Neural progenitor cell (in vitro differentiated cells): ENCODE measurements at regions not wholly inside any gene's neighbourhood (a gene's known extent, or its start where the extent isn't known, plus 50 kb on each side); places are given as distances from the start of the nearest gene placed in this dataset.

ENCODE experiments used
- DNase-seq: peaks from one replicate; pipeline ENCODE4 v3.0.0-alpha.2; 2016; ENCODE audit warnings: low spot score
- H2AFZ ChIP-seq: fragments of 200-600 bp; sonication (generic); replicated peaks from 2 replicates; pipeline ENCODE4 v1.6.1; 2016; ENCODE audit warnings: antibody characterized with exemption
- H3F3A ChIP-seq: fragments of 200-600 bp; sonication (generic); 2 replicates; pipeline ENCODE4 v1.6.1; 2016; ENCODE audit warnings: antibody characterized with exemption, low read depth
- H3K27ac ChIP-seq: fragments of 200-600 bp; sonication (generic); 2 replicates; pipeline ENCODE4 v1.5.1; 2016; ENCODE audit warnings: mild to moderate bottlenecking
- H3K27me3 ChIP-seq: fragments of 200-600 bp; sonication (generic); 2 replicates; pipeline ENCODE4 v1.6.1; 2016; ENCODE audit warnings: mild to moderate bottlenecking, moderate library complexity
- H3K36me3 ChIP-seq: fragments of 200-600 bp; sonication (generic); 2 replicates; pipeline ENCODE4 v1.5.1; 2016
- H3K4me1 ChIP-seq: fragments of 200-600 bp; sonication (generic); 2 replicates; pipeline ENCODE4 v1.6.1; 2016; ENCODE audit warnings: mixed run types
- H3K4me2 ChIP-seq: fragments of 200-600 bp; sonication (generic); 2 replicates; pipeline ENCODE4 v1.6.1; 2016
- H3K4me3 ChIP-seq: fragments of 200-600 bp; sonication (generic); 2 replicates; pipeline ENCODE4 v1.5.1; 2016
- H3K79me2 ChIP-seq: fragments of 200-600 bp; sonication (generic); 2 replicates; pipeline ENCODE4 v1.6.1; 2016; ENCODE audit warnings: low read depth
- H3K9ac ChIP-seq: fragments of 200-600 bp; sonication (generic); 2 replicates; pipeline ENCODE4 v1.6.1; 2016
- H3K9me3 ChIP-seq: fragments of 200-600 bp; sonication (generic); 2 replicates; pipeline ENCODE4 v1.5.1; 2016; ENCODE audit warnings: low read depth
- H4K20me1 ChIP-seq: fragments of 200-600 bp; sonication (generic); 2 replicates; pipeline ENCODE4 v1.6.1; 2016; ENCODE audit warnings: low read depth
- H3K27ac Mint-ChIP-seq: 3 replicates; pipeline ENCODE4 v1.8.0; 2021; ENCODE audit warnings: mixed read lengths
- H3K27me3 Mint-ChIP-seq: 2 replicates; pipeline ENCODE4 v1.8.0; 2022; ENCODE audit warnings: low read depth, mild to moderate bottlenecking, inconsistent platforms, moderate library complexity, mixed read lengths; ENCODE audit not compliant: insufficient read depth
- H3K36me3 Mint-ChIP-seq: 3 replicates; pipeline ENCODE4 v1.8.0; 2021; ENCODE audit warnings: mixed read lengths
- H3K4me1 Mint-ChIP-seq: 3 replicates; pipeline ENCODE4 v1.8.0; 2021; ENCODE audit warnings: mixed read lengths
- H3K4me3 Mint-ChIP-seq: 3 replicates; pipeline ENCODE4 v1.8.0; 2021; ENCODE audit warnings: mild to moderate bottlenecking, moderate library complexity, mixed read lengths
- H3K9me3 Mint-ChIP-seq: 3 replicates; pipeline ENCODE4 v1.8.0; 2020; ENCODE audit warnings: mixed read lengths
- EZH2 ChIP-seq: fragments of 200-600 bp; sonication (generic); IDR thresholded peaks from 2 replicates; pipeline ENCODE4 v1.6.1; 2017; ENCODE audit warnings: antibody characterized with exemption, mild to moderate bottlenecking, moderate library complexity
- EZH2phosphoT487 ChIP-seq: fragments of 200-600 bp; sonication (generic); IDR thresholded peaks from 2 replicates; pipeline ENCODE4 v1.6.1; 2017; ENCODE audit warnings: antibody characterized with exemption
- TF ChIP-seq, protein P1 (sequence below): fragments of 200-600 bp; sonication (generic); IDR thresholded peaks from 2 replicates; pipeline ENCODE4 v1.5.1; 2017; ENCODE audit warnings: antibody characterized with exemption, mild to moderate bottlenecking

- Histone ChIP-seq H3K79me2 (no peaks in the 10 kb centered on the region), H3K4me3 (no peak overlapping the region), H3K9me3 (no peaks in the 10 kb centered on the region), H2AFZ (no peak overlapping the region), H3K27ac (no peak overlapping the region), H3F3A (peaks cover 9% of the 10 kb centered on the region), H3K27me3 (peaks cover 55% of the 10 kb centered on the region), H4K20me1 (no peaks in the 10 kb centered on the region), H3K9ac (no peak overlapping the region), H3K4me2 (no peak overlapping the region), H3K36me3 (no peaks in the 10 kb centered on the region), H3K4me1 (peaks cover 15% of the 10 kb centered on the region)
- H3K4me1 Mint-ChIP-seq = peaks cover 18% of the 10 kb centered on the region
- peaks cover 14% of the 10 kb centered on the region for H3K27me3 Mint-ChIP-seq
- no peaks in the 10 kb centered on the region for H3K36me3 Mint-ChIP-seq
- H3K9me3 Mint-ChIP-seq = no peaks in the 10 kb centered on the region
- H3K27ac Mint-ChIP-seq = no peak overlapping the region
- no peak for DNase-seq
- no peak overlapping the region for H3K4me3 Mint-ChIP-seq
- TF ChIP-seq, protein P1, sequence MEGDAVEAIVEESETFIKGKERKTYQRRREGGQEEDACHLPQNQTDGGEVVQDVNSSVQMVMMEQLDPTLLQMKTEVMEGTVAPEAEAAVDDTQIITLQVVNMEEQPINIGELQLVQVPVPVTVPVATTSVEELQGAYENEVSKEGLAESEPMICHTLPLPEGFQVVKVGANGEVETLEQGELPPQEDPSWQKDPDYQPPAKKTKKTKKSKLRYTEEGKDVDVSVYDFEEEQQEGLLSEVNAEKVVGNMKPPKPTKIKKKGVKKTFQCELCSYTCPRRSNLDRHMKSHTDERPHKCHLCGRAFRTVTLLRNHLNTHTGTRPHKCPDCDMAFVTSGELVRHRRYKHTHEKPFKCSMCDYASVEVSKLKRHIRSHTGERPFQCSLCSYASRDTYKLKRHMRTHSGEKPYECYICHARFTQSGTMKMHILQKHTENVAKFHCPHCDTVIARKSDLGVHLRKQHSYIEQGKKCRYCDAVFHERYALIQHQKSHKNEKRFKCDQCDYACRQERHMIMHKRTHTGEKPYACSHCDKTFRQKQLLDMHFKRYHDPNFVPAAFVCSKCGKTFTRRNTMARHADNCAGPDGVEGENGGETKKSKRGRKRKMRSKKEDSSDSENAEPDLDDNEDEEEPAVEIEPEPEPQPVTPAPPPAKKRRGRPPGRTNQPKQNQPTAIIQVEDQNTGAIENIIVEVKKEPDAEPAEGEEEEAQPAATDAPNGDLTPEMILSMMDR = no peak
- TF ChIP-seq EZH2phosphoT487 (no peak), EZH2 (no peak)
Observed at GRCh38 chr6:37761554-37762271, 57.8 kb upstream of the ZFAND3 start.

DNA sequence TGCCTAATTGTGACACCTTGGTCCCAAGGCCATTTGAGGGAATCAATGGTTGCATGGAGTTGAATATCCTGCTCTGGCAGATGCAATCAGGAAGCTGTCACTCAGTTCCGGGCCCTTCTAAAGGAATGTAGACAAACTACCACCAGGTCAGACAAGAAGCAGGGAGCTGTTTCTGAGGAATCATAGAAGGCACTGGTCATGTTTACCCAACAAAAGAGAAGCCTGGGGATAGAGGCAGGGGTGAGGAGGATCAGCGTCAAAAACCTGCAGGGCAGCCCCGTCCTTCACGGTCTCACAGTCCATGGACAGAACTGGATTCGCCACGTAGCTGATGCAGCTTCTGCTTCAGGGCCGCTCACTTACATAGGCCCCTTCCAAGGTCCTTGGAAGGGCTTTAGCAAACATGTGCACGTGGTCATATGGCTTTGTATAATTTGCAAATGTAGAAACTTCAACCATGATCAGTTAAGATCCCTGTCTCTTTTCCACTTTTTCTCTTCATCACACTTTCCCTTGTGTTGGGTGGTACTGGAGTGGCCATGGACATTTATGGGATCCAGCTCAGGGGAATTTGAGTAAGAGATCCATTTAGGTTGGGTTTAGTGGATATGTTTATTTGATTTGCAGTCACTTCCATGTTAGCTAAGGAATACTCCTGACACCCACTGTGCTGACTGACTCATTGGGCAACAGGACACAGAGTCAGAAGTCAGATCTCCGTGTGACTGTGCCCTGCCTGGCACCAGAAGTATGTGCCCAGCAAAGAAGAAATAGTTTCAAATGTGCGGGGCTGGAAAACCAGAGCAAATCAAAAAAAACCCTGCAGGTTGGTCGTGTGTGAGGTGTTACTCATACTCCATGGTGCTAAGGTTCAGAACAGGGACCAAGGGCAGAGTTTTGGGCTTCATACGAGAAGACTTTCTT, 60.0 kb upstream of the ZFAND3 start:
- Histone ChIP-seq H3K9me3 (no peaks in the 10 kb centered on the region), H4K20me1 (no peaks in the 10 kb centered on the region), H3K79me2 (no peaks in the 10 kb centered on the region), H3K4me2 (no peak overlapping the region), H3K9ac (no peak overlapping the region), H3K4me1 (peaks cover 3% of the 10 kb centered on the region), H2AFZ (no peak overlapping the region), H3K27ac (no peak overlapping the region), H3K4me3 (no peak overlapping the region), H3K36me3 (no peaks in the 10 kb centered on the region), H3K27me3 (peaks cover 55% of the 10 kb centered on the region), H3F3A (no peaks in the 10 kb centered on the region)
- Mint-ChIP-seq H3K27ac (no peak overlapping the region), H3K4me3 (no peak overlapping the region), H3K9me3 (no peaks in the 10 kb centered on the region), H3K4me1 (peaks cover 7% of the 10 kb centered on the region), H3K36me3 (no peaks in the 10 kb centered on the region), H3K27me3 (peaks cover 13% of the 10 kb centered on the region)
- no peak for TF ChIP-seq EZH2phosphoT487
- TF ChIP-seq, protein P1 = no peak
- TF ChIP-seq EZH2 = no peak
- DNase-seq = no peak

GRCh38 chr6:37758647-37759046, 60.9 kb upstream of the ZFAND3 start:
- no peaks in the 10 kb centered on the region for H4K20me1 ChIP-seq
- H3K4me1 ChIP-seq = no peaks in the 10 kb centered on the region
- no peaks in the 10 kb centered on the region for H3F3A ChIP-seq
- no peak overlapping the region for H3K27ac ChIP-seq
- peaks cover 10% of the 10 kb centered on the region for H3K27me3 Mint-ChIP-seq
- no peaks in the 10 kb centered on the region for H3K9me3 ChIP-seq
- H3K36me3 ChIP-seq = no peaks in the 10 kb centered on the region
- no peaks in the 10 kb centered on the region for H3K79me2 ChIP-seq
- no peak for TF ChIP-seq EZH2
- TF ChIP-seq, protein P1 = no peak
- no peak for TF ChIP-seq EZH2phosphoT487
- H3K4me1 Mint-ChIP-seq = peaks cover 2% of the 10 kb centered on the region
- H3K27me3 ChIP-seq = peaks cover 55% of the 10 kb centered on the region
- H3K4me2 ChIP-seq = no peak overlapping the region
- no peak overlapping the region for H3K4me3 ChIP-seq
- no peaks in the 10 kb centered on the region for H3K9me3 Mint-ChIP-seq
- no peak for DNase-seq
- H3K27ac Mint-ChIP-seq = no peak overlapping the region
- H2AFZ ChIP-seq = no peak overlapping the region
- no peak overlapping the region for H3K9ac ChIP-seq
- H3K4me3 Mint-ChIP-seq = no peak overlapping the region
- H3K36me3 Mint-ChIP-seq = no peaks in the 10 kb centered on the region
